GM19043 (cell line): ENCODE measurements at regions not wholly inside any gene's neighbourhood (a gene's known extent, or its start where the extent isn't known, plus 50 kb on each side); places are given as distances from the start of the nearest gene placed in this dataset.
"Not testable (repeated sequence)": the region's sequence is repeated elsewhere in the genome, so short reads cannot be mapped to it uniquely, and the experiment has no call there.

Experiments used
- ATAC-seq: cut with Tn5 transposase; IDR thresholded peaks from one replicate; pipeline ENCODE4 v1.9.1; 2021; ENCODE audit warnings: low read depth; ENCODE audit not compliant: unreplicated experiment

- ATAC-seq = no peak
Measured at GRCh38 chr11:57047610-57048009, 58.9 kb downstream of the OR5AK2 start.

- ATAC-seq = no peak
Measured at GRCh38 chr11:57049749-57050148, 61.0 kb downstream of the OR5AK2 start.

GRCh38 chr11:57054817-57055216 lies 66.1 kb downstream of the OR5AK2 start:
- no peak for ATAC-seq

- ATAC-seq = no peak
Measured at GRCh38 chr11:57055744-57056143, 67.0 kb downstream of the OR5AK2 start.

- no peak for ATAC-seq
Measured at GRCh38 chr11:57056735-57057134, 68.0 kb downstream of the OR5AK2 start.

- no peak for ATAC-seq
Measured at GRCh38 chr11:57057561-57057960, 68.8 kb downstream of the OR5AK2 start.

GRCh38 chr11:57062957-57063356 lies 74.2 kb downstream of the OR5AK2 start:
- not testable (repeated sequence) for ATAC-seq

GRCh38 chr11:57069942-57070341 lies 81.2 kb downstream of the OR5AK2 start:
- ATAC-seq = no peak

GRCh38 chr11:57071829-57072228 lies 83.1 kb downstream of the OR5AK2 start:
- no peak for ATAC-seq

GRCh38 chr11:57072640-57073039 lies 83.9 kb downstream of the OR5AK2 start:
- ATAC-seq = no peak

GRCh38 chr11:57073128-57073527 lies 84.4 kb downstream of the OR5AK2 start:
- no peak for ATAC-seq

GRCh38 chr11:57081356-57081755 lies 92.6 kb downstream of the OR5AK2 start:
- ATAC-seq = no peak

- ATAC-seq = no peak
Measured at GRCh38 chr11:57082125-57082524, 93.4 kb downstream of the OR5AK2 start.

- no peak for ATAC-seq
Measured at GRCh38 chr11:57083641-57084385, 95.1 kb downstream of the OR5AK2 start.

GRCh38 chr11:57085611-57086010 lies 96.1 kb upstream of the LRRC55 start:
- ATAC-seq = no peak

- ATAC-seq = no peak
Measured at GRCh38 chr11:57087991-57088390, 93.8 kb upstream of the LRRC55 start.

GRCh38 chr11:57092028-57092698 lies 89.6 kb upstream of the LRRC55 start:
- no peak for ATAC-seq

GRCh38 chr11:57094181-57094935 lies 87.4 kb upstream of the LRRC55 start:
- ATAC-seq = no peak

GRCh38 chr11:57095417-57095816 lies 86.3 kb upstream of the LRRC55 start:
- ATAC-seq = no peak

GRCh38 chr11:57095896-57096295 lies 85.9 kb upstream of the LRRC55 start:
- no peak for ATAC-seq

GRCh38 chr11:57097149-57097548 lies 84.6 kb upstream of the LRRC55 start:
- ATAC-seq = no peak
